ENCODE measurements at regions not wholly inside any gene's neighbourhood (a gene's known extent, or its start where the extent isn't known, plus 50 kb on each side); places are given as distances from the start of the nearest gene placed in this dataset.

- Histone ChIP-seq H3K23ac (ENCODE audit: low read depth, low read length, poor library complexity) (no peak overlapping the region), H3K79me1 (ENCODE audit: low read depth, low read length) (no peaks in the 10 kb centered on the region), H3K27me3 (ENCODE audit: control insufficient read depth in 3 of 3, insufficient read depth in 3 of 3, low read depth in 1 of 3, low read length in 3 of 3) (no peaks in the 10 kb centered on the region), H3K4me2 (ENCODE audit: insufficient read depth, low read length, poor library complexity, severe bottlenecking) (no peak overlapping the region), H2AFZ (ENCODE audit: low read length) (no peak overlapping the region), H2AK5ac (ENCODE audit: low read depth, low read length) (no peak overlapping the region), H4K91ac (ENCODE audit: low read depth, low read length, poor library complexity) (no peak overlapping the region), H3K4me3 (ENCODE audit: low read length in 2 of 2) (no peak overlapping the region), H2BK12ac (ENCODE audit: low read length) (no peak overlapping the region), H2BK120ac (ENCODE audit: low read depth, low read length) (no peak overlapping the region), H2BK15ac (ENCODE audit: low read length) (no peak overlapping the region), H3K9ac (ENCODE audit: low read depth, low read length, poor library complexity) (no peak overlapping the region), H3K14ac (ENCODE audit: low read length) (no peak overlapping the region), H3K18ac (ENCODE audit: low read length) (no peak overlapping the region), H4K8ac (ENCODE audit: low read depth, low read length) (no peak overlapping the region), H2BK5ac (ENCODE audit: low read length) (no peak overlapping the region), H3K4me1 (ENCODE audit: control insufficient read depth in 2 of 2, insufficient read depth in 1 of 2, low read depth in 1 of 2, low read length in 2 of 2) (no peaks in the 10 kb centered on the region), H3K4ac (ENCODE audit: low read length) (no peak overlapping the region), H3K27ac (replicated peaks; ENCODE audit: low read length) (no peak overlapping the region), H3K9me3 (replicated peaks in 1 of 2; ENCODE audit: control insufficient read depth in 2 of 2, insufficient read depth in 1 of 2, low read depth in 1 of 2, low read length in 2 of 2) (no peaks in the 10 kb centered on the region), H3K36me3 (replicated peaks in 1 of 2; ENCODE audit: control insufficient read depth in 2 of 2, insufficient read depth in 2 of 2, low read length in 2 of 2) (no peaks in the 10 kb centered on the region)
- WGBS, 2 donors (ENCODE audit: extremely low coverage in 2 of 2, insufficient read length in 2 of 2, insufficient replicate concordance in 1 of 2), result no CpG with 5 or more reads among the region's 2 CpGs
- DNase-seq (ENCODE audit: low spot score), result no peak
Observed at GRCh38 chr5:33212900-33213299, 227.9 kb upstream of the TARS1 start.

DNA sequence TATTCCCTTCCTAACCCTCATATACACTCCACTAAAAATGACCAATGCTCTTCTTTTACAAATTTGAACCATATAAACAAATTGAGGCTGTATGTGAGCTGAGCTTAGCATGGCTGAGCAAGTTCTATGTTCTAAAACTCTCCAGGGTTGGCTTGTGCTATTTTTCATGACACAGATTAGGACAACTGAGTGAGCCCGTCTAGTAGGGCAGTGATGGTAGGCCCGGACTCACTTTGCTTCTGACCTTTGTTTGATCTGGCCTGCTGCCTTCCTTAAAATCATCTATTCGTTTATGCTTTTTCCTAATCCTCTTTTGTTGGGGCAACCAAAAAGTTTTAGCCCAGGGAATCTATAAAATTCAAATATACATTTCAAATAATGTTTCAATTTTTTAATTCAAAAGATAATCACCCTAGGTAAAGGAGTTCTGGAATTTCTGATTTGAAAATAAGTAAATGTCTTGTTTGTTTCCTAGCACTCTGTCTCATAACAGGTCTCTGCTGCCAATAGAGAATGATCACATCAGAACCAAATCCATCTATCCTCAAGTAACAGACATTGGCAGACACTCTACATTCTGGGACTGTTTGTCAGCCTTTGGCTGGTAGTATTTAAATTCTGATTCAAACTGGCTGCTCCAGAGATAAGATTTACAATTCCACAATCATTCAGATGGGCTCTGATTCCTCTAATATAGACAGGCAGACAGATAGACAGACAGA lies 217.0 kb upstream of the TARS1 start:
- Histone ChIP-seq H2BK15ac (ENCODE audit: low read length) (no peak overlapping the region), H3K4me3 (ENCODE audit: low read length in 2 of 2) (no peak overlapping the region), H3K18ac (ENCODE audit: low read length) (no peak overlapping the region), H3K4me1 (ENCODE audit: control insufficient read depth in 2 of 2, insufficient read depth in 1 of 2, low read depth in 1 of 2, low read length in 2 of 2) (no peaks in the 10 kb centered on the region), H3K79me1 (ENCODE audit: low read depth, low read length) (no peaks in the 10 kb centered on the region), H3K4me2 (ENCODE audit: insufficient read depth, low read length, poor library complexity, severe bottlenecking) (no peak overlapping the region), H3K36me3 (replicated peaks in 1 of 2; ENCODE audit: control insufficient read depth in 2 of 2, insufficient read depth in 2 of 2, low read length in 2 of 2) (no peaks in the 10 kb centered on the region), H3K4ac (ENCODE audit: low read length) (no peak overlapping the region), H2BK12ac (ENCODE audit: low read length) (no peak overlapping the region), H3K27me3 (ENCODE audit: control insufficient read depth in 3 of 3, insufficient read depth in 3 of 3, low read depth in 1 of 3, low read length in 3 of 3) (no peaks in the 10 kb centered on the region), H2AFZ (ENCODE audit: low read length) (no peak overlapping the region), H3K9ac (ENCODE audit: low read depth, low read length, poor library complexity) (no peak overlapping the region), H2BK5ac (ENCODE audit: low read length) (no peak overlapping the region), H3K9me3 (replicated peaks in 1 of 2; ENCODE audit: control insufficient read depth in 2 of 2, insufficient read depth in 1 of 2, low read depth in 1 of 2, low read length in 2 of 2) (peaks cover 0 to 3% of the 10 kb centered on the region in 2 donors), H2AK5ac (ENCODE audit: low read depth, low read length) (no peak overlapping the region), H4K91ac (ENCODE audit: low read depth, low read length, poor library complexity) (no peak overlapping the region), H4K8ac (ENCODE audit: low read depth, low read length) (no peak overlapping the region), H3K27ac (replicated peaks; ENCODE audit: low read length) (no peak overlapping the region), H3K14ac (ENCODE audit: low read length) (no peak overlapping the region), H2BK120ac (ENCODE audit: low read depth, low read length) (no peak overlapping the region), H3K23ac (ENCODE audit: low read depth, low read length, poor library complexity) (no peak overlapping the region)
- DNase-seq (ENCODE audit: low spot score), result no peak
- no CpG with 5 or more reads among the region's 3 CpGs for WGBS, 2 donors (ENCODE audit: extremely low coverage in 2 of 2, insufficient read length in 2 of 2, insufficient replicate concordance in 1 of 2)

DNA sequence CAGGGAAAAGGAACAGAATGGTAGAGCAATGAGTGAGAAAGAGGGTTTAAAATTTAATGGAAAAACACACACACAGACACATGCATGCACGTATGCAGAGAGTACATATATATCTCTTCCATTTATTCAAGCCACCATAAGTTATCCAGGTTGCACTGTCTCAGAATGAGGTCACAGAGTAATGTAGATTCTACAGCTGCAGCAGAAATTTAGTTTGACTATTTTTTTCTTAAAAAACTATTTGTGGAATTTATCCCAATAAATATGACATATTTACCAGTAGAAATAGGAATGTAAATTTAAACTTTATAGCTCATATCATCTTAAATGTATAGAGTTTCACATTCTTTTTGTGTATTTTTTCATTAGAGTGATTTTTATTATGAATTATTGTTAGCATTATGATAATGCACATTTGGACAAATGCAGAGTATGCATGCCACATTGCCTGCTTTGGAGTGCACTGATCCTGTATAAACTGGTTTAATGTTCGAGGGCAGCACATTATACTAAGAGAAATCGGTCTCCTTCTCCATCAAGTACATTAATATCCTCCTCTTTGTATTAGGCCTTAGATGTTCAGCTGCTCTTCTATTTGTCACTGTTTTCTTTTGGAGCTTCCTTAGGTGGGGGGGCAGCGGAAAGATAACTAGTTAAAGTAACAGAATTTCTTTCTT lies 216.3 kb upstream of the TARS1 start:
- no CpG with 5 or more reads among the region's 4 CpGs for WGBS, 2 donors (ENCODE audit: extremely low coverage in 2 of 2, insufficient read length in 2 of 2, insufficient replicate concordance in 1 of 2)
- no peak overlapping the region for H2BK120ac ChIP-seq (ENCODE audit: low read depth, low read length)

DNA sequence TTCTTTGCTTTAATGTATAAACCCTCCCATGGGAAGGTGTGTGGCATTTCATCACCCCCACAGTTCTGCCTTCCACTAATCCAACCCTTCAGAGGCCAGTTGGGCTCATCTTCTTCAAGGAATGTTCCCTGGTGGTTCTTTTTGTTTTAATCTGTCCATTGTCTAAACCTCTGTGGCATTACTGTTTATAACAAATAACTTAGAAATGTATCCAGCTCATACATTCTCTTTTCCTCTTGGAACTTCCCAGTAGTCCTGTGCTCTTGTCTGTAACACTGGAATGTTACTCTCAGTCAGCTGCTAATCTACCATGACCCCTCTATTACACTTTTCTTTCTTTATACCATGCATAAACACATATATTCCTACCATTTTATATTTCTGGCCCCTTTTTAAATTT lies 213.5 kb upstream of the TARS1 start:
- Histone ChIP-seq H4K91ac (ENCODE audit: low read depth, low read length, poor library complexity) (no peak overlapping the region), H3K9me3 (replicated peaks in 1 of 2; ENCODE audit: control insufficient read depth in 2 of 2, insufficient read depth in 1 of 2, low read depth in 1 of 2, low read length in 2 of 2) (peaks cover 0 to 3% of the 10 kb centered on the region in 2 donors), H2BK120ac (ENCODE audit: low read depth, low read length) (no peak overlapping the region), H3K4me1 (ENCODE audit: control insufficient read depth in 2 of 2, insufficient read depth in 1 of 2, low read depth in 1 of 2, low read length in 2 of 2) (peaks cover 0 to 5% of the 10 kb centered on the region in 2 donors), H3K23ac (ENCODE audit: low read depth, low read length, poor library complexity) (no peak overlapping the region), H3K79me1 (ENCODE audit: low read depth, low read length) (no peaks in the 10 kb centered on the region), H3K18ac (ENCODE audit: low read length) (no peak overlapping the region), H4K8ac (ENCODE audit: low read depth, low read length) (no peak overlapping the region), H2BK15ac (ENCODE audit: low read length) (no peak overlapping the region), H2BK12ac (ENCODE audit: low read length) (no peak overlapping the region), H2AK5ac (ENCODE audit: low read depth, low read length) (no peak overlapping the region), H3K4me3 (ENCODE audit: low read length in 2 of 2) (no peak overlapping the region), H2BK5ac (ENCODE audit: low read length) (no peak overlapping the region), H3K14ac (ENCODE audit: low read length) (no peak overlapping the region), H3K4me2 (ENCODE audit: insufficient read depth, low read length, poor library complexity, severe bottlenecking) (no peak overlapping the region), H3K27ac (replicated peaks; ENCODE audit: low read length) (no peak overlapping the region), H3K27me3 (ENCODE audit: control insufficient read depth in 3 of 3, insufficient read depth in 3 of 3, low read depth in 1 of 3, low read length in 3 of 3) (no peaks in the 10 kb centered on the region), H3K36me3 (replicated peaks in 1 of 2; ENCODE audit: control insufficient read depth in 2 of 2, insufficient read depth in 2 of 2, low read length in 2 of 2) (no peaks in the 10 kb centered on the region), H3K4ac (ENCODE audit: low read length) (no peak overlapping the region), H2AFZ (ENCODE audit: low read length) (no peak overlapping the region), H3K9ac (ENCODE audit: low read depth, low read length, poor library complexity) (no peak overlapping the region)
- DNase-seq (ENCODE audit: low spot score), result no peak

More for the DNA sequence above, 216.3 kb upstream of the TARS1 start:
- Histone ChIP-seq H2BK5ac (ENCODE audit: low read length) (no peak overlapping the region), H3K4me3 (ENCODE audit: low read length in 2 of 2) (no peak overlapping the region), H3K4ac (ENCODE audit: low read length) (no peak overlapping the region), H3K9ac (ENCODE audit: low read depth, low read length, poor library complexity) (no peak overlapping the region), H2BK15ac (ENCODE audit: low read length) (no peak overlapping the region), H4K8ac (ENCODE audit: low read depth, low read length) (no peak overlapping the region), H4K91ac (ENCODE audit: low read depth, low read length, poor library complexity) (no peak overlapping the region), H3K27me3 (ENCODE audit: control insufficient read depth in 3 of 3, insufficient read depth in 3 of 3, low read depth in 1 of 3, low read length in 3 of 3) (no peaks in the 10 kb centered on the region), H3K79me1 (ENCODE audit: low read depth, low read length) (no peaks in the 10 kb centered on the region), H2AK5ac (ENCODE audit: low read depth, low read length) (no peak overlapping the region), H3K14ac (ENCODE audit: low read length) (no peak overlapping the region), H3K9me3 (replicated peaks in 1 of 2; ENCODE audit: control insufficient read depth in 2 of 2, insufficient read depth in 1 of 2, low read depth in 1 of 2, low read length in 2 of 2) (peaks cover 0 to 3% of the 10 kb centered on the region in 2 donors), H3K23ac (ENCODE audit: low read depth, low read length, poor library complexity) (no peak overlapping the region), H3K27ac (replicated peaks; ENCODE audit: low read length) (no peak overlapping the region), H2AFZ (ENCODE audit: low read length) (no peak overlapping the region), H3K36me3 (replicated peaks in 1 of 2; ENCODE audit: control insufficient read depth in 2 of 2, insufficient read depth in 2 of 2, low read length in 2 of 2) (no peaks in the 10 kb centered on the region), H3K4me1 (ENCODE audit: control insufficient read depth in 2 of 2, insufficient read depth in 1 of 2, low read depth in 1 of 2, low read length in 2 of 2) (peaks cover 0 to 3% of the 10 kb centered on the region in 2 donors), H3K4me2 (ENCODE audit: insufficient read depth, low read length, poor library complexity, severe bottlenecking) (no peak overlapping the region), H2BK12ac (ENCODE audit: low read length) (no peak overlapping the region), H3K18ac (ENCODE audit: low read length) (no peak overlapping the region)
- no peak for DNase-seq (ENCODE audit: low spot score)
